Mucosa of descending colon (tissue), 3 donors: ENCODE measurements at regions not wholly inside any gene's neighbourhood (a gene's known extent, or its start where the extent isn't known, plus 50 kb on each side); places are given as distances from the start of the nearest gene placed in this dataset.
"Not testable (repeated sequence)": the region's sequence is repeated elsewhere in the genome, so short reads cannot be mapped to it uniquely, and the experiment has no call there.

Experiments used
- ATAC-seq: fragments of 200-7000 bp; cut with Tn5 transposase; one replicate; pipeline ENCODE4 v1.9.1; 2020; ENCODE audit warnings: mild to moderate bottlenecking, moderate library complexity
- DNase-seq, 3 donors: peaks; one replicate each; pipeline ENCODE4 v3.0.0-alpha.2; 2020
- H3K36me3 ChIP-seq: fragments of 200-600 bp; one replicate; pipeline ENCODE4 v1.8.0; 2021; ENCODE audit warnings: low read depth, mild to moderate bottlenecking
- H3K4me1 ChIP-seq: fragments of 200-600 bp; one replicate; pipeline ENCODE4 v1.8.0; 2021; ENCODE audit warnings: low read depth, mild to moderate bottlenecking
- H3K4me3 ChIP-seq: fragments of 200-600 bp; one replicate; pipeline ENCODE4 v1.8.0; 2021; ENCODE audit warnings: mild to moderate bottlenecking
- H3K9me3 ChIP-seq: fragments of 200-600 bp; one replicate; pipeline ENCODE4 v1.8.0; 2021; ENCODE audit warnings: mild to moderate bottlenecking
- CTCF ChIP-seq: fragments of 200-600 bp; IDR thresholded peaks from one replicate; pipeline ENCODE4 v1.8.0; 2022; ENCODE audit warnings: antibody characterized with exemption, mild to moderate bottlenecking
- intact Hi-C, 2 donors: fragments of 100-400 bp; cut with DNase I in 1 of 2; cut with micrococcal nuclease in 1 of 2; formaldehyde crosslinking; loops; one replicate each; pipeline versions ENCODE4 v1.11.0 to v1.11.1; 2022; cut with DNase I, micrococcal nuclease
- donor health status: DM: no; HTN: no; CAD: no; lungs with moderate emphysema.
- donor health status: DM: no; HTN: no; CAD: no.
- donor health status: DM: no; HTN: yes; CAD: no.

- no peak for TF ChIP-seq CTCF
- Histone ChIP-seq H3K36me3 (no peaks in the 10 kb centered on the region), H3K4me3 (no peak overlapping the region), H3K4me1 (no peaks in the 10 kb centered on the region), H3K9me3 (no peaks in the 10 kb centered on the region)
- no peak for DNase-seq
- no peak for ATAC-seq
- intact Hi-C loops = no loop called here
These were observed 115.0 kb upstream of the CIBAR2 start for GRCh38 chr16:85227084-85227945.

DNA sequence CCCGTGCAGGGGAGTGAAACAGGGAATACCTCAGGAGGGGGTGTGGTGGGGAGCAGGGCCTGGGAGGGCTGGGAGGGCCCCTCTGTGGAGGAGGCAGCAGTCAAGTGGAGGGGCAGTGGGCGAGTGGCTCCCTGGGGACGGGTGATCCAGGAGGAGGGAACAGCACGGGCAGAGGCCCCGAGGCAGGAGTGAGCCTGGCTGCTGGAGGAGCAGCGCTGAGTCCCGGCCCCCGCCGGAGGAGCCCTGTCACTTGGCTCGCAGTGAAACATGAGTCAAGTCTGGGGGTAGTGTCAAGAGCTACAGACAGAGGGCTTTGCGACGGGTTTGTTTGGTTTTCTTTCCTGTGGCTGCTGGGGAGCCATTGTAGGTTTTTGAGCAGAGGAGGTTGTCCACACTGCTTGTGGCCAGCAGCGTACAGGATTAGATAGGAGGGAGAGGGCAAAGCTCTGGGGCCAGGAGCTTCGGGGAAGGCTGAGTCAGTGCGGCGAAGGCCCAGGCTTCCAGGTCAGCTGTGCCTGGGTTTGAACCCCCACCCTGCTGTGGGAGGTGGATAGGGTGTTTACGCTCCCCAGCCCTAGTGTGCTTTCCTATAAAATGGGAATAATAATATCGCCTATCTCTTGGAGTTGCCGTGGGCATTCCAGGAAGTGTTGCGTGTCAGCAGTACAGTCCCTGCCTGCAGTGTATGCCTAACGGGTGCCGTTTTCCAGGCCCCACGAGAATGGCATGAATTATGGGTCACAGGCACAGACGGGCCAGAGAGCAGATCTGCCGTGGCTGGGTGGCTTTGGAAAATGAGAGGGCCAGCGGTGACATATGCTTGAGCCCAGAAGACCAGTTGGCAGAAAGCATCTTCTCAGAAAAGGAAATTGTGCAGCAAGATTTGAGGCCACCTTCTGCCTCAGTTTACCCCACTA, 115.9 kb upstream of the CIBAR2 start:
- ATAC-seq = peak; percentile 33
- TF ChIP-seq CTCF = no peak

GRCh38 chr16:85228970-85229430, 116.7 kb upstream of the CIBAR2 start:
- no peaks in the 10 kb centered on the region for H3K9me3 ChIP-seq
- no peak overlapping the region for H3K4me3 ChIP-seq
- DNase-seq = no peak
- ATAC-seq = no peak
- no peaks in the 10 kb centered on the region for H3K36me3 ChIP-seq
- no peak for TF ChIP-seq CTCF
- no peaks in the 10 kb centered on the region for H3K4me1 ChIP-seq
- intact Hi-C loops = no loop called here

More for the DNA sequence above, 115.9 kb upstream of the CIBAR2 start:
- no peaks in the 10 kb centered on the region for H3K9me3 ChIP-seq
- no peaks in the 10 kb centered on the region for H3K36me3 ChIP-seq
- no peak overlapping the region for H3K4me3 ChIP-seq
- intact Hi-C loops = no loop called here
- DNase-seq = no peak
- H3K4me1 ChIP-seq = no peaks in the 10 kb centered on the region

DNA sequence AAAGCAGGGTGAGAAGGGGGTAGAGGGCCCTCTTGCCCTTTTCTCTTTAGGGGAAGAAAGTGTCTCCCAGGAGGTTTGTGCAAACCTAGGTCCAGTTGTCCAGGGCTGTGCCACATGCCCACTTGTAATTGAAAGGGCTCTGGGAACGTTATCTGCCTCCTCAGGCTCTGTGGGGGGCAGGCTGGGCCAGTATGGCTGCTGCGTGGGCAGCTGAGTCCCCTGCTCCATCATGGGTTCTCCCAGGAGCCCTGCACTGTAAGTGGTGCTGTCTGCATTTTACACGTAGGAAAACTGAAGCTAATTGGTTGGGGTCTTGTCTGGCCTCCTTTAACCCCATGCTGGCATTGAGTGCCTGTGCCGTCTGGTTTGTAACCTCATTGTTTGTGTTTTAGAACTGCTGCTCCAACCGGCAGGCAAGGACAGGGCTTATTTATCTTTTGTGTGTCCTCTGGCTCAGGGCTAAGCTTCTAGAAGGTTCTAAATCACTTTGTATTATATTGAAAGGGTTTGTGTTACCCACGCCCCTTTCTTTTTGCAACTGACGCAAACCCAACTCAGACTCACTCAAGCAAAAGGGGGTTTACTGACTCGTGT, 117.7 kb upstream of the CIBAR2 start:
- intact Hi-C loops = no loop called here
- Histone ChIP-seq H3K4me3 (no peak overlapping the region), H3K4me1 (no peaks in the 10 kb centered on the region), H3K9me3 (no peaks in the 10 kb centered on the region), H3K36me3 (no peaks in the 10 kb centered on the region)
- DNase-seq = no peak
- no peak for ATAC-seq
- TF ChIP-seq CTCF = no peak

GRCh38 chr16:85230764-85231383, 118.6 kb upstream of the CIBAR2 start:
- H3K4me1 ChIP-seq, ATAC-seq, DNase-seq, H3K4me3 ChIP-seq, H3K9me3 ChIP-seq, intact Hi-C loops, H3K36me3 ChIP-seq: not testable (repeated sequence)
